ENCODE measurements at regions not wholly inside any gene's neighbourhood (a gene's known extent, or its start where the extent isn't known, plus 50 kb on each side); places are given as distances from the start of the nearest gene placed in this dataset.

DNA sequence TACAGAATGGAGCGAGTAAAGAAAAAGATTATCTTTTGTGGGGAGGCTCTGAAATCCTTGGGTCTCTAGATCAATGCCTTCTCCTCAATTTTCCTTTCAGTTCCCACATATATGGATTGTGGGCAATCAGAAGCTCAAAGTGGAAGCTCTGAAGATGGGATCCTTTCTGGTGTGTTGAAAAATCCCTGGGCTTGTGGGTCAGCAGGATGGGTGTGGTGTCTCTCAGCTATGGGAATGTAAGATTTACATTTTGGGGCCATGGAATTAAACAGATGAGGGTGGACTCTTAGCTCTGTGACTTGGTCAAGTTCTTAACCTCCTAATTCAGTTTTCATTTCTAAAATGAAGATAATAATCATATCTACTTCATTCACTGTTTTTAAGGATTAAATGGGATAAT is 231.9 kb upstream of the CA10 start:
- CTCF ChIA-PET: interaction anchor here (0.7 kb wide), 2 partner anchors 37 to 1207 kb away, joined by 3 read pairs; no protein-coding TSS in a partner anchor
- no peak overlapping the region for H3K27ac ChIP-seq (ENCODE audit: low read depth in 2 of 2, low read length in 1 of 2)
- H3K9ac ChIP-seq: no peak overlapping the region
- H3K4me1 ChIP-seq (ENCODE audit: control insufficient read depth in 1 of 2, insufficient read depth in 2 of 2, low read depth in 1 of 2, low read length in 1 of 2): peaks cover 0 to 3% of the 10 kb centered on the region in 2 experiments; a peak in 2 of 4 replicates
- H3K27me3 ChIP-seq (ENCODE audit: insufficient read depth): no peaks in the 10 kb centered on the region
- no peak overlapping the region for H3K4me3 ChIP-seq (ENCODE audit: low read depth in 2 of 2, low read length in 1 of 2)
- H3K36me3 ChIP-seq (replicated peaks in 1 of 2; ENCODE audit: control insufficient read depth in 1 of 2, insufficient read depth in 2 of 2, low read length in 1 of 2): no peaks in the 10 kb centered on the region
- POLR2A ChIA-PET: no interaction called here
- H2AFZ ChIP-seq (ENCODE audit: low read depth): no peak overlapping the region
- no peaks in the 10 kb centered on the region for H3K9me2 ChIP-seq
- no peaks in the 10 kb centered on the region for H4K20me1 ChIP-seq (ENCODE audit: insufficient read depth)
- H3F3A ChIP-seq (replicated peaks; ENCODE audit: insufficient read depth): no peaks in the 10 kb centered on the region
- 44% methylated on average over 1 of the region's 1 CpG for WGBS (ENCODE audit: low lambda C conversion rate)
- no peaks in the 10 kb centered on the region for H3K79me2 ChIP-seq (ENCODE audit: insufficient read depth)
- no peaks in the 10 kb centered on the region for H3K9me3 ChIP-seq
- DNase-seq: no peak
- TF ChIP-seq RXRA (IDR thresholded peaks at IDR 0.05; ENCODE audit: borderline replicate concordance, low read depth) (no peak), SMC3 (IDR thresholded peaks at IDR 0.05; ENCODE audit: low read depth, low read length) (no peak), MEF2A (IDR thresholded peaks at IDR 0.05; ENCODE audit: borderline replicate concordance, low read depth) (no peak), FOXJ3 (CRISPR knock-in tag; IDR thresholded peaks at IDR 0.05) (no peak), ELF1 (IDR thresholded peaks at IDR 0.05) (no peak), JUND (IDR thresholded peaks at IDR 0.05) (no peak), EP300 (IDR thresholded peaks at IDR 0.05; ENCODE audit: borderline replicate concordance in 1 of 2, low read depth in 1 of 2, low read length in 1 of 2) (no peak), NFIC (IDR thresholded peaks at IDR 0.05; ENCODE audit: borderline replicate concordance) (no peak), POLR2AphosphoS5 (IDR thresholded peaks at IDR 0.05; ENCODE audit: low read depth, low read length) (no peak), FOXM1 (IDR thresholded peaks at IDR 0.05; ENCODE audit: low read depth) (no peak), EZH2phosphoT487 (IDR thresholded peaks at IDR 0.05; ENCODE audit: borderline replicate concordance, low read depth) (no peak)
- TF ChIP-seq, protein P1, sequence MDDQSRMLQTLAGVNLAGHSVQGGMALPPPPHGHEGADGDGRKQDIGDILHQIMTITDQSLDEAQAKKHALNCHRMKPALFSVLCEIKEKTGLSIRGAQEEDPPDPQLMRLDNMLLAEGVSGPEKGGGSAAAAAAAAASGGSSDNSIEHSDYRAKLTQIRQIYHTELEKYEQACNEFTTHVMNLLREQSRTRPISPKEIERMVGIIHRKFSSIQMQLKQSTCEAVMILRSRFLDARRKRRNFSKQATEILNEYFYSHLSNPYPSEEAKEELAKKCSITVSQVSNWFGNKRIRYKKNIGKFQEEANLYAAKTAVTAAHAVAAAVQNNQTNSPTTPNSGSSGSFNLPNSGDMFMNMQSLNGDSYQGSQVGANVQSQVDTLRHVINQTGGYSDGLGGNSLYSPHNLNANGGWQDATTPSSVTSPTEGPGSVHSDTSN (IDR thresholded peaks at IDR 0.05): no peak
- TF ChIP-seq, protein P2, sequence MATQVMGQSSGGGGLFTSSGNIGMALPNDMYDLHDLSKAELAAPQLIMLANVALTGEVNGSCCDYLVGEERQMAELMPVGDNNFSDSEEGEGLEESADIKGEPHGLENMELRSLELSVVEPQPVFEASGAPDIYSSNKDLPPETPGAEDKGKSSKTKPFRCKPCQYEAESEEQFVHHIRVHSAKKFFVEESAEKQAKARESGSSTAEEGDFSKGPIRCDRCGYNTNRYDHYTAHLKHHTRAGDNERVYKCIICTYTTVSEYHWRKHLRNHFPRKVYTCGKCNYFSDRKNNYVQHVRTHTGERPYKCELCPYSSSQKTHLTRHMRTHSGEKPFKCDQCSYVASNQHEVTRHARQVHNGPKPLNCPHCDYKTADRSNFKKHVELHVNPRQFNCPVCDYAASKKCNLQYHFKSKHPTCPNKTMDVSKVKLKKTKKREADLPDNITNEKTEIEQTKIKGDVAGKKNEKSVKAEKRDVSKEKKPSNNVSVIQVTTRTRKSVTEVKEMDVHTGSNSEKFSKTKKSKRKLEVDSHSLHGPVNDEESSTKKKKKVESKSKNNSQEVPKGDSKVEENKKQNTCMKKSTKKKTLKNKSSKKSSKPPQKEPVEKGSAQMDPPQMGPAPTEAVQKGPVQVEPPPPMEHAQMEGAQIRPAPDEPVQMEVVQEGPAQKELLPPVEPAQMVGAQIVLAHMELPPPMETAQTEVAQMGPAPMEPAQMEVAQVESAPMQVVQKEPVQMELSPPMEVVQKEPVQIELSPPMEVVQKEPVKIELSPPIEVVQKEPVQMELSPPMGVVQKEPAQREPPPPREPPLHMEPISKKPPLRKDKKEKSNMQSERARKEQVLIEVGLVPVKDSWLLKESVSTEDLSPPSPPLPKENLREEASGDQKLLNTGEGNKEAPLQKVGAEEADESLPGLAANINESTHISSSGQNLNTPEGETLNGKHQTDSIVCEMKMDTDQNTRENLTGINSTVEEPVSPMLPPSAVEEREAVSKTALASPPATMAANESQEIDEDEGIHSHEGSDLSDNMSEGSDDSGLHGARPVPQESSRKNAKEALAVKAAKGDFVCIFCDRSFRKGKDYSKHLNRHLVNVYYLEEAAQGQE (IDR thresholded peaks at IDR 0.05; ENCODE audit: low read depth, low read length): no peak
- H3K4me2 ChIP-seq: no peak overlapping the region

DNA sequence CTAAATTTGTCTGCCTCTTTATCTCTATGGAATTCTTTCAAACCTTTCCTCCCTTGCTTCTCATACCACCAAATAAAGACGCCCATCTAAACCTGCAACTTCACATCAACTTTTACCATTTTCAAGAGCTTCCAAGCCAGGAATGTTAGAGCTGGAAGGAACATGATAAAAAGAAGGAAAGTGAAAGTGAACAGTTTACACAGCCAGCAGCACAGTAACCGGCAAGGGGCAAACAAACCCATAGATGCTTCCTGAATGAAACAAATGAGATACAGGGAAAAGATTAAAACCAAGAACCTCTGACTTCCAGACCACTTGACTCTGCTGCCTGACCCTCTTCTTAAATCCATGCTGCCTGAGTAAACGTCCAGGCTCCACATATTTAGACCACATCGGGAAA is 231.1 kb upstream of the CA10 start:
- no peak for DNase-seq
- no peaks in the 10 kb centered on the region for H3K79me2 ChIP-seq (ENCODE audit: insufficient read depth)
- no peaks in the 10 kb centered on the region for H3F3A ChIP-seq (replicated peaks; ENCODE audit: insufficient read depth)
- no peak overlapping the region for H3K4me2 ChIP-seq
- no peak overlapping the region for H3K27ac ChIP-seq (ENCODE audit: low read depth in 2 of 2, low read length in 1 of 2)
- CTCF ChIA-PET: no interaction called here
- no peak overlapping the region for H3K9ac ChIP-seq
- H3K36me3 ChIP-seq (replicated peaks in 1 of 2; ENCODE audit: control insufficient read depth in 1 of 2, insufficient read depth in 2 of 2, low read length in 1 of 2): no peaks in the 10 kb centered on the region
- H3K4me3 ChIP-seq (ENCODE audit: low read depth in 2 of 2, low read length in 1 of 2): no peak overlapping the region
- WGBS (ENCODE audit: low lambda C conversion rate): 35% methylated on average over 4 of the region's 4 CpGs
- TF ChIP-seq MEF2A (IDR thresholded peaks at IDR 0.05; ENCODE audit: borderline replicate concordance, low read depth) (no peak), RFX5 (IDR thresholded peaks at IDR 0.05; ENCODE audit: low read length) (no peak), ELF1 (IDR thresholded peaks at IDR 0.05) (no peak), GATA2 (CRISPR knock-in tag; IDR thresholded peaks at IDR 0.05) (no peak), TCF12 (IDR thresholded peaks at IDR 0.05) (no peak), MXI1 (IDR thresholded peaks at IDR 0.05; ENCODE audit: low read depth, low read length) (no peak), FOXJ3 (CRISPR knock-in tag; IDR thresholded peaks at IDR 0.05) (no peak), FOXM1 (IDR thresholded peaks at IDR 0.05; ENCODE audit: low read depth) (no peak)
- TF ChIP-seq, protein P2 (IDR thresholded peaks at IDR 0.05; ENCODE audit: low read depth, low read length): no peak
- H3K9me3 ChIP-seq: no peaks in the 10 kb centered on the region
- no peaks in the 10 kb centered on the region for H3K27me3 ChIP-seq (ENCODE audit: insufficient read depth)
- no peaks in the 10 kb centered on the region for H3K4me1 ChIP-seq (ENCODE audit: control insufficient read depth in 1 of 2, insufficient read depth in 2 of 2, low read depth in 1 of 2, low read length in 1 of 2)
- H3K9me2 ChIP-seq: no peaks in the 10 kb centered on the region
- POLR2A ChIA-PET: no interaction called here
- H2AFZ ChIP-seq (ENCODE audit: low read depth): no peak overlapping the region
- H4K20me1 ChIP-seq (ENCODE audit: insufficient read depth): no peaks in the 10 kb centered on the region
